ENCODE measurements at regions not wholly inside any gene's neighbourhood (a gene's known extent, or its start where the extent isn't known, plus 50 kb on each side); places are given as distances from the start of the nearest gene placed in this dataset.
A peak's percentile ranks its signal among the peaks of the same experiment; 100 is the strongest.

GRCh38 chr16:86669285-86669805 lies 91.0 kb downstream of the FOXL1 start:
- no peak for TF ChIP-seq CTCF (IDR thresholded peaks at IDR 0.05)
- Histone ChIP-seq H3K4me3 (peak overlapping the region; percentile 41), H3K27ac (peak overlapping the region; percentile 57 to 86)
- DNase-seq (ENCODE audit: low spot score) = no peak

- peak overlapping the region; percentile 57 to 86 for H3K27ac ChIP-seq
- peak; percentile 87 for DNase-seq (ENCODE audit: low spot score)
- peak overlapping the region; percentile 41 for H3K4me3 ChIP-seq
- no peak for TF ChIP-seq CTCF (IDR thresholded peaks at IDR 0.05)
Measured at GRCh38 chr16:86669937-86670749, 91.8 kb downstream of the FOXL1 start.

- DNase-seq (ENCODE audit: low spot score) = no peak
- Histone ChIP-seq H3K27ac (peak overlapping the region; percentile 41 to 86), H3K4me3 (peak overlapping the region; percentile 41)
- no peak for TF ChIP-seq CTCF (IDR thresholded peaks at IDR 0.05)
Measured at GRCh38 chr16:86670750-86671234, 92.4 kb downstream of the FOXL1 start.

GRCh38 chr16:86671486-86672178 lies 93.3 kb downstream of the FOXL1 start:
- DNase-seq (ENCODE audit: low spot score) = no peak
- Histone ChIP-seq H3K4me3 (no peak overlapping the region), H3K27ac (peak overlapping the region in 1 of 2 donors; percentile 2)
- TF ChIP-seq CTCF (IDR thresholded peaks at IDR 0.05) = no peak

- H3K27ac ChIP-seq = no peak overlapping the region
- TF ChIP-seq CTCF (IDR thresholded peaks at IDR 0.05) = no peak
- no peak overlapping the region for H3K4me3 ChIP-seq
- no peak for DNase-seq (ENCODE audit: low spot score)
Measured at GRCh38 chr16:86672179-86672863, 94.0 kb downstream of the FOXL1 start.

- no peak overlapping the region for H3K4me3 ChIP-seq
- H3K27ac ChIP-seq = no peak overlapping the region
- DNase-seq (ENCODE audit: low spot score) = no peak
- no peak for TF ChIP-seq CTCF (IDR thresholded peaks at IDR 0.05)
Measured at GRCh38 chr16:86673090-86673955, 95.0 kb downstream of the FOXL1 start.

All from coronary artery (tissue), 2 donors.